HG03571 (cell line): ENCODE measurements at regions not wholly inside any gene's neighbourhood (a gene's known extent, or its start where the extent isn't known, plus 50 kb on each side); places are given as distances from the start of the nearest gene placed in this dataset.

ENCODE experiments used
- ATAC-seq: cut with Tn5 transposase; IDR thresholded peaks from one replicate; pipeline ENCODE4 v1.9.1; 2021; ENCODE audit not compliant: unreplicated experiment

DNA sequence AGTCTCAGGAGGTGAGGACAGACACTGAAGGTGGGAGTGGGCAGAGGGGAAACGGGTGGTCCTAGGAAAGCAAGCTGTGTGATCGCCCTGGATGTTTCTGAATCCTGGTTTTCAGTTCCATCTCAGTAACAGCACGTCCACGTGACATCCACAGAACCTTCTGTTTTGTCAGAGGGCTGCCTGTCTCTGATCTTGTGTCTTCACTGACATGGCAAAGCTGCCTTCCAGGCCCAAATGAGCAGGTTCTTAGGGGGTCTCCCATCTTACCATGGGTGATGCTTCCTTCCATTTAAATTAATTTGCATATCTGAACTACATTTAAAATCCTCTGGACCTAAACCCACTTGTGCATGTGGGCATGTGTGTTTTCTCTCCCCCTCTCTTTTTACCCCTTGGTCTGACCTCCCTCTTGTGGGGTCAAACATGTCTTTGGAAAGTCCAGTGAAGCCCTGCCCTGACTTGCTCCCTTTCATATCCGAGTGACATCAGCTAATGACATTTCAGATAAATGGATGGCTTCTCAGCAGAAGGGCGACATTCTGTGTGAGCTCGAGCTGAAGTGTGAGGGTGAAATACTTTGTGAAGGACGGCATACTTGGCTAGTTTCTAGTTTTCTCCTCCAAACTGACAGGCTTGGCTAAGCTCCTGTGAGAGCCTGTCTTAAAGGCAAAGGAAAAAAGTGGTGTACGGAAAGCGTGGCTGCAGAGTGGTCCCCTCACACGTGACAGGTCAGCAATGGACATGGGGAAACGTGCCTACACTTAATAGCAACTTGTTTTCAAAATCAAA lies 204.8 kb upstream of the S1PR3 start:
- no peak for ATAC-seq

- ATAC-seq: no peak
Measured at GRCh38 chr9:88789785-88790184, 201.5 kb upstream of the S1PR3 start.

DNA sequence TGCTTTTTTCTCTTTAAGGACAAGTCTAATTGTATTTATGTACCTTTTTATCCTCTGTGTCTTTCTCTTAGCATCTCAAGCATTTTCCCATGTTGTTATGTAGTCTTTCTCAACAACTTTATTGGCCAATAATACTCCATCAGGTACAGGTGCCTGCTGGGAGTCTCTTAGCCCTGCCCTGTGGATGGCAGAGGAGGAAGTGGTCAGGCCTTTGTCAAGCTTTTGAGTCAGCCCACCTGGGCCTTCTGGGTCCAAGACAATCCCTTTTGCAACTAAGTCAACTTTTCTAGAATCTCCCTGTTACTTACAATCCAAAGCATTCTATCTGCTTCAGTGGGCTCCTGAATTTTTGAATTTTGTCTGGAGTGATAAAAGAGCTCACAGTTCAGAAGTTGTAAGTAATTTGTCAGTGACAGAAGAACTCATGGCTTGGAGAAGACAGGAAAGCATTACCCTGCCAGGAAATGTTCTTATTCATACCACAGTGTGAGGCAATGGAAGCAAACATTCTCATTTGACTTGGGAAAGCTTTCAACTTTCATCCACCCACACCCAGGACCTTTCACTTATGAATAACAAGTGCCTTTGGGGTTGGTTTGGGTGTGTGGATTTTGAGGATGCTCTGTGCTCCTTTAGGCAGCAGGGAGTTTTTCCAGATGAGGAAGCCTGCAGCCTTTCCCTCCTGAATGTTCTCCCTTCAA lies 200.0 kb upstream of the S1PR3 start:
- ATAC-seq: no peak

DNA sequence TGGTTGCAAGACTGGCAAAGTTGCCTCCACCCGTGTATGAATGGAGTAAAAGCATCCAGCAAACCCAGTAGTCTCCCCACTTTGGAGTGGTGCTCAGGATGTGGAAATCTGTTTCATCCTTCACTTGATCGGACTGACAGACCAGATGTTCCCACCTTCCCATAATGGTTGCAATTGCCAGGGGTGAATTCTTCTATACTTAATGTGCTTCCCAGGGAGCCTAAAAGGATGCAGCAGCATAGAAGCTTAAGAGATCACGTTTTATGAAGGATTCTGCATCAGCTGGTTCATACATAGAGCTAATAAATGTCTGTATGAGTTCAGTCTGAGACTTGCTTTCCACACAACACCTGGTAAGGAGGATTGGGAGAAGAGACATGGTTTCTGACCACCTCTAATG lies 198.8 kb upstream of the S1PR3 start:
- no peak for ATAC-seq

DNA sequence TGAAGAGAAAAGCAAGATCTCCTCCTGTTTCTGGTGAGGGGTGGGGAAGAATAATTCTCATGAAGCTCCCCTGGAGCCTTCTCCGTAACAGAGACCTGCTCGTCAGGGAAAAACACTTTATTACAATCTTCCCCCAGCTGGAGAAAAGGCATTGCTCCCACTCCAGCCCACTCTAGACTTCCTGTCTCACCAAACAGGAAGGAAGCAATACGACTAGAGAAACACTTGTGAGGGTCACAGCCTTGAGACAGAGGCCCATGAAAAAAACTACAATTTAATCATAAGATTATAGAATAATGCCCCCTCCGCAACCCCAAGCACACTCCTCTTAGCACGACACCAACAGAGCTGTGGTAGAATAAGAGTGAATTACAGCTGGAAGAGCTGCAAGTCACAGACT lies 197.2 kb upstream of the S1PR3 start:
- ATAC-seq: no peak

DNA sequence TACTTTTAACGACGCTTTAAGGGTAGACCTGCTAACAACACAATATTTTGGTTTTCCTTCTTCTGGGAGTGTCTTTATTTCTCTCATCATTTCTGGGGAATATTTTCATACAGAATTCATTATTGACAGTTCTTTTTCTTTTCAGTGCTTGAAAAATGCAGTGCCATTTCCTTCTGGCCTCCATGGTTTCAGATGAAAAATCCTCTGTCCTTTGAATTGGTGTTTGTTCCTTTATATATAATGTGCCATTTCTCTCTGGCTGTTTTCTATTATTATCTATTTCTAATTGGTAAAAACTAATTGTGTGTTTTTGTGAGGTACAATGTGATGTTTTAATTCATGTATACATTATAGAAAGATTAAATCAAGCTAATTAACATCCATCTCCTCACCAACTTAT lies 194.3 kb upstream of the S1PR3 start:
- no peak for ATAC-seq

DNA sequence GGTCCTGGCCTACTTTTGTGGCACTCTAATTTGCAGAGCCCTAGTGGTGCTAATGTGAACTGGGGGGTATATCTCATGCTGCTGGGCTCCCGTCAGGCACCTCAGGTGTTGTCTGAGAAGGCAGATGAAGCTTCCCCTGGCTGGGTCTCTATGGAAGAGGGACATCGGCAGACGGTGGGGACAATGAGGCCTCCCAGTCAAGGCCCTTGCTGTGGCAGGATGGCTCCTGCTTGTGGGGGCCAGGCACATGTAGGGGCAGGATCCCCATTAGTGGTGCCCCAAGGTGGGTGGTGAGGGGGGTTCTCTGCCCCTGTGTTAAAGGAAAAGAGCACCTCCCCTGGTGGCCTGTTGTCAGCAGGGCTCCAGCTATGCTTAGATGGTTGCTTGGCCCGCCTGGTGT lies 192.8 kb upstream of the S1PR3 start:
- no peak for ATAC-seq

DNA sequence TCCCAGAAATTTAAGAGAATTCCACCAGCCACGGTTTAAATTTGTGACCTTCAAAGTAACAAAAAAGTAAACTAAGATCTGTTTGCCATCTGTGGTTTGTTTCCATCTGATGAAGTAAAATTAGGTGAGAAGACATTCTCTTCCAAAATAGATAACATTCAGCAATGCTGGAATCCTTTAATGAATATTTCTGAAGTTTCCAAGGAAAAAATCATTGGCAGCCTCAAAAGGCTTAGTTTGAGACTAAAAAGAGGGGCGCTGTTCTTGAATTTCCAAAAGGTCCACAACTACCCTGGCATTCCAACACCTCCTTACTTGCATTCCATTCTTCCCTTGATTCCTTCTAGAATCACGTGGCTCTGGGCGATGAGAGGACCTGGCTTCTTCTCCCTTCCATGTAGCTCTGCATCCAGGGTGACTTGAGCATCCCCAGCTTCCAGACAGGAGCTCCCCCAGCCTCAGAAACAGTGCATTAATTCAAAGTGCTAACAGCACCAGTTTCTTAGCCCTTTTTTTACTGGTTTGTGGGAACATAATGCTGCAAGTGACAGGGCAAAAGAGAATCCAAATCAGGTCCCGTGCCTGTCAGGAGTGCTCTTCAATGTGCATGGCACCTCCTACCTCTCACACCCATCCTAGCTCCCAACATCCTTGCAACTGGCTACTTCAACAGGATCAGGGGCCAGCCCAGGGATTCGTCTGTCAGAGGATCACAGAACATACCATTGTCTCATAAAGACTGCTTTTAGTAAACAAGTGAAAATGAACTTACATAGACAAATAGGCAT lies 191.5 kb upstream of the S1PR3 start:
- no peak for ATAC-seq

DNA sequence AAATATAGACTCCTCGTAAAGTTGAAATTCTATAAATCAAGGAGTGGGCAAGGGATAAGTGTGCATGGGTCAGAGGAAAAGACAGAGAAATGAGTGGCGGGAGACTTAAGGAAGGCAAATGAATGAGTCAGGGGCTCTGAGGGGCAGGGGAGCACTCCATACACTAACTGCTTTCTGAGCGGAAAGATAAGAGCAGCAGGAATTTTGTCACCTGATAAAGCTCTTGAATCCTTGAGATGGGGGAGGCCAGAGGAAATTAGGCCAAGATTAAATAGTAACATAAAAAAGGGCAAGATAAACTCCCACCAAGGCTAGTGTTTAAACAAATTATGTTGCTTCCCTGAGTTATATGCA lies 191.0 kb upstream of the S1PR3 start:
- ATAC-seq: no peak

GRCh38 chr9:88801214-88801796 lies 190.0 kb upstream of the S1PR3 start:
- no peak for ATAC-seq

- no peak for ATAC-seq
Measured at GRCh38 chr9:88802533-88802932, 188.7 kb upstream of the S1PR3 start.

DNA sequence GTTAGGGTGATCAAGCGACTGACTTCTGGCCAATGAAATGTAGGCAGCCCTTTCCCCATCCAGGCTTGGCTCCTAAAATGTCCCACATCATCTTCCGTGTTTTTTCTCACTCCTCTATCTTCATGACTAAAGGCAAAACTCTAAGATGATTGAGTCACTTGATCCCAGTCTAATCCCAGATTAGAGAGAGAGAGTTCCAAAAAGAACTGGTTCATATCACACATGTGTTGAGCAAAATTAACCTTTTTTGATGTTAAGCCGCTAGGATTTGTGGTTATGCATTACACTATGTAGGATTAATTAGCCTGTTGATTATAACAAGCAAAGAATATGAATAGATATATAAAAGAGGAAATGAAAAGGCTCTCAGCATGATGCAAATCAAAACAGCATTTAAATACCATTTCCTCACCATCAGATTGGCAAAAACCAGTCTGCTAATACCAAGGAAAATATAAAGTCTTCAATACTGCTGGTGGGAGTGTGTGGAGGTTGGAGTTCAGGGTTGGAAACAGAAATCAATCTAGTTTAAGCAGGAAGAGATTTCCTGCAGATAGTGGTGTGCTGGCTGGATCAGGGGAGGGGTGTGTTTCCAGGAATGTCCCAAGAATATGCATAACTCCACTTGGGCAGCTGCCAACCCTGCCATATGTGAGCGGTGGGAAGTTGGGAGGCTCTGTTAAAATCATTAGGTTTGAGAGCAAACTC lies 187.6 kb upstream of the S1PR3 start:
- ATAC-seq: no peak

DNA sequence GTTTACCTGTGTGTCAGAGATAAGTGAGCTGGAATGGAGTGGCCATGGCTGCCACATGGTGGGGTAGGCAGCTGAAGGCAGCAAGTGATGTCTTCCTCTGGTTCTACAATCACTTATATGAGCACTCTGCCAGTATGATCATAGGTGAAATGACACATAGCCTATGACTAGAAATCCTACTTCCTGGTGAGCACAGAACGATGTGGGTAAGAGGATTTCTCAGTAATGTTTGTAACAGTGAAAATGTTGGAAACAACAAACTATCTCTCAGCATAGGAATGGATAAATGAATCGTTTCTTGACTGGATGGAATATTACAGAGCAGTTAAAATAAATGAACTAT lies 187.0 kb upstream of the S1PR3 start:
- no peak for ATAC-seq

GRCh38 chr9:88805217-88805943 lies 185.9 kb upstream of the S1PR3 start:
- no peak for ATAC-seq

- no peak for ATAC-seq
Measured at GRCh38 chr9:88807426-88807825, 183.8 kb upstream of the S1PR3 start.

- ATAC-seq: no peak
Measured at GRCh38 chr9:88808019-88808656, 183.1 kb upstream of the S1PR3 start.

DNA sequence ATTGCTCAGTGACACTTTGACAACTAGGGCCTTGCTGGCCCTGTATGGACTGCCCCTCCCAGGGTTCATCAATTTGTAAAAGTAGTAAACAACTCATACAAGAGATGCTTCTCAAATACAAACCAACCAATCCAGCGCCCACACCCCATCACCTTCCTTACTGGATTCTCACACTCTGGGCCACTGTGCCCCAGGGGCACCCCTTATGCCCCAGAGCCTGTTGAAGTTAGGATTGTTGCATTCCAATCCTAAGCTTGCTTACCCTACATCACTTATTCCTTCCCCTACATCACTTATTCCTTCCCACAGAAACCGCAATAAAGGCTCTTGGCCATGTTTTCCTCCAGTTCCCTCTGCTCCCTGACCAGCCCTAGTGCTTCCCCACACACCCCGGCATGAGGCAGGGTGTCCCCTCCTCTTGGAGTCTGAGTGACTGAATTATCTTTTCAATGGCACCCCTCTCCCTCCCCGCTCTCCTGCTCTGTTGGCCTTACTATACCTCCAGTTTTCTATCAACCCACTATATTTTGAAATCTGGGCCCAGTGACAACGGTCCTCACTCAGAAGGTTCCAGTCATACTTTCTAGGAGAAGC lies 182.4 kb upstream of the S1PR3 start:
- ATAC-seq: no peak

DNA sequence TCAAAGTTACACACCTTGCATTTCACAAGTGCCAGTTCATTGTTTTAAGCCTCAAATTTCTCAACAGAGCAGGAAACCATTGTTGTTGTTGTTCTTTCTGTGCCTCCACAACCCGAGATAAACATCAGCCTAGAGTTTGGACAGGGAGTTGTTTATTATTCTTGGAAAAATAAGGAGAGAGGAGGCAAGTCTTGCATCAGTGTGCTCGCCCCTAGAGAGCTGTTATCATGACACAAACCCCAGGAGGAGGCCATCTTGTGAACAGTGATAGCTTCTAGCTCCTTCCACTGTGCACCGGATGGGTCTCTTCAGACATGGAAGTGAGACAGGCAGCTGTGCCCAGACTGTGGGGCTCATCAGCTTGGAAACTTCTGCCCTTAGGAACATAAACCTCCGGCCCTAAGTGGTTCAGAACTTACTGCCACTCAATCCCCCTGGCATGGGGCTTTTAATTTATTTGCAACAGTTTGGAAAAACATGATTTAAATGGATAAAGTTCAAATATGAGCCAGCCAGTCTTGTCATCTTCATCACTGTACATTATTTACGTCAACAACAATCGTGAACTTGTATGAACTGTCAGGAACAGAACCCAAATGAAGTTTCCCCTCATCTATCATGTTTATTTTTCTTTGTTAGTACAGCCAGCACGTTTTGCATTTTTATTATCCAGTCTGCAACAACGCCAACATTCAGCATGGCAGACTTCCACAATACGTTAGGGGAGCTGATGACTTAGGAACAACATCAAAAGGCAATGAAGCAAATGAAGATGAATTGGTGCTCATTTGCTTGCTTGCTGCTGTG lies 181.7 kb upstream of the S1PR3 start:
- no peak for ATAC-seq

DNA sequence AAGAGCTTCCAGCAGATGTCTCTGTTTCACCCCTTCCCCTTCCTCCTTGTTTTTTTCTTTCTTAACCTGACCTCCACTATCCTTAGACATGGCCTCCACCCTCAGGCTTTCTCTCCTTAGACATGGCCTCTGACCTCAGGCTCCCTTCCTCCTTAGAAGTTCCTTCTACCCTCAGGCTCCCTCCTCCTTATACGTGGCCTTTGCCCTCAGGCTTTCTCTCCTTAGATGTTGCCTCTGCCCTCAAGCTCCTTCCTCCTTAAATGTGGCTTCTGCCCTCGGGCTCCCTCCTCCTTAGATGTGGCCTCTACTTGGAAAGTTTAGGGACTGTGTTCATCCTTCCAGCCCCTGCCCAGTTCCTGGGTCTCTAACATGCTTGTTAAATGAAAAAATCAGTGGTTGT lies 180.4 kb upstream of the S1PR3 start:
- no peak for ATAC-seq
